Pancreas (tissue), 10 donors: ENCODE measurements at regions not wholly inside any gene's neighbourhood (a gene's known extent, or its start where the extent isn't known, plus 50 kb on each side); places are given as distances from the start of the nearest gene placed in this dataset.
A peak's percentile ranks its signal among the peaks of the same experiment; 100 is the strongest.

Source experiments
- ATAC-seq, 4 donors: fragments of 200-7000 bp; cut with Tn5 transposase; one replicate each; pipeline versions ENCODE4 v1.8.0 to v1.9.1; 2020; ENCODE audit warnings: mild to moderate bottlenecking in 4 of 4, moderate library complexity in 4 of 4
- DNase-seq, 6 donors: peaks; one replicate each; pipeline ENCODE4 v3.0.0-alpha.2; 2020
- FAIRE-seq: peaks from 2 replicates; lab custom pipeline; 2012; peaks lifted over from hg19 to GRCh38; lab: Jason Lieb, UNC
- H3K27ac ChIP-seq, 4 donors: fragments of 200-600 bp; sonication (generic); 1 replicate in 3 of 4; 2 replicates in 1 of 4; pipeline versions ENCODE4 v1.5.0 to v1.8.0; 2020
- H3K27me3 ChIP-seq, 4 donors: fragments of 200-600 bp; one replicate each; pipeline ENCODE4 v1.8.0; 2021
- H3K36me3 ChIP-seq, 3 donors: fragments of 200-600 bp; sonication (generic) in 1 of 3; one replicate each; pipeline versions ENCODE4 v1.5.0 to v1.8.0; 2020 to 2021
- H3K4me1 ChIP-seq, 3 donors: fragments of 200-600 bp; one replicate each; pipeline ENCODE4 v1.8.0; 2021
- H3K4me3 ChIP-seq, 4 donors: fragments of 200-600 bp; sonication (generic) in 2 of 4; one replicate each; pipeline versions ENCODE4 v1.5.0 to v1.8.0; 2020 to 2021
- H3K9me3 ChIP-seq, 4 donors: fragments of 200-600 bp; one replicate each; pipeline ENCODE4 v1.8.0; 2021
- CTCF ChIP-seq, 4 donors: fragments of 200-600 bp; sonication (generic) in 3 of 4; IDR thresholded peaks; one replicate each; pipeline versions ENCODE4 v1.5.0 to v1.8.0; 2021; ENCODE audit warnings: antibody characterized with exemption in 4 of 4
- WGBS, 2 donors: extraction: QIAGEN DNeasy Blood & Tissue Kit; methylation state at CpG; one replicate each; pipeline ENCODE4 v1.1.7; 2013; 5-methylcytosine and 5-hydroxymethylcytosine counted together
- intact Hi-C, 3 donors: fragments of 100-400 bp; cut with DNase I; formaldehyde crosslinking; loops; one replicate each; pipeline versions ENCODE4 v1.11.1 to v1.14.2; 2022
- donor health status: healthy with polysubstance abuse.
- donor health status: DM: no; HTN: no; CAD: no; lungs with moderate emphysema.
- donor health status: DM: no; HTN: no; CAD: no.
- donor health status: control.
- donor health status: control.
- donor health status: Bipolar disorder and iron deficiency.
- donor health status: DM: yes; HTN: yes; CAD: no.
- donor health status: DM: no; HTN: no; CAD: no.
- donor health status: DM: no; HTN: no; CAD: no.
- donor health status: DM: yes; HTN: yes; CAD: no.

- peak in 1 of 4 donors; percentile 6 for ATAC-seq
- peak; percentile 9 for FAIRE-seq
Measured at GRCh38 chr12:20213723-20214625, 154.4 kb upstream of the PDE3A start.

GRCh38 chr12:20220339-20220738, 148.0 kb upstream of the PDE3A start:
- FAIRE-seq (no peak), DNase-seq (no peak), ATAC-seq (peak in 3 of 4 donors; percentile 45 to 80 (median 60))
- intact Hi-C loops: no loop called here
- no peaks in the 10 kb centered on the region for H3K4me1 ChIP-seq
- H3K27ac ChIP-seq: no peak overlapping the region
- H3K9me3 ChIP-seq: no peaks in the 10 kb centered on the region
- no peaks in the 10 kb centered on the region for H3K27me3 ChIP-seq
- H3K36me3 ChIP-seq: no peaks in the 10 kb centered on the region
- WGBS, 2 donors: 50 to 70% methylated on average over 1 of the region's 1 CpG
- H3K4me3 ChIP-seq: no peak overlapping the region
- TF ChIP-seq CTCF (IDR thresholded peaks at IDR 0.05): no peak

More at GRCh38 chr12:20213723-20214625, 154.4 kb upstream of the PDE3A start:
- Histone ChIP-seq H3K4me3 (no peak overlapping the region), H3K9me3 (no peaks in the 10 kb centered on the region), H3K4me1 (peaks cover 0 to 10% (median 0%) of the 10 kb centered on the region in 3 donors), H3K27ac (peak overlapping the region in 1 of 4 donors; percentile 55), H3K36me3 (no peaks in the 10 kb centered on the region), H3K27me3 (no peaks in the 10 kb centered on the region)
- intact Hi-C loops: no loop called here
- 57 to 66% methylated on average over 7 of the region's 7 CpGs for WGBS, 2 donors
- no peak for TF ChIP-seq CTCF (IDR thresholded peaks at IDR 0.05)
- DNase-seq: no peak

GRCh38 chr12:20232931-20233675, 135.2 kb upstream of the PDE3A start:
- Histone ChIP-seq H3K4me1 (no peaks in the 10 kb centered on the region), H3K36me3 (no peaks in the 10 kb centered on the region), H3K27ac (no peak overlapping the region), H3K9me3 (no peaks in the 10 kb centered on the region), H3K27me3 (no peaks in the 10 kb centered on the region), H3K4me3 (no peak overlapping the region)
- TF ChIP-seq CTCF (IDR thresholded peaks at IDR 0.05): no peak
- DNase-seq (no peak), ATAC-seq (no peak), FAIRE-seq (no peak)
- WGBS, 2 donors: 54 to 60% methylated on average over 5 of the region's 5 CpGs
- intact Hi-C loops: no loop called here

GRCh38 chr12:20234474-20234873, 133.9 kb upstream of the PDE3A start:
- 79 to 86% methylated on average over 6 of the region's 6 CpGs for WGBS, 2 donors
- no peak for DNase-seq
- no peak for TF ChIP-seq CTCF (IDR thresholded peaks at IDR 0.05)
- FAIRE-seq: no peak
- H3K4me3 ChIP-seq: no peak overlapping the region
- H3K27me3 ChIP-seq: no peaks in the 10 kb centered on the region
- no peaks in the 10 kb centered on the region for H3K4me1 ChIP-seq
- H3K9me3 ChIP-seq: no peaks in the 10 kb centered on the region
- no peak for ATAC-seq
- no peaks in the 10 kb centered on the region for H3K36me3 ChIP-seq
- intact Hi-C loops: no loop called here
- no peak overlapping the region for H3K27ac ChIP-seq
